ENCODE measurements at regions not wholly inside any gene's neighbourhood (a gene's known extent, or its start where the extent isn't known, plus 50 kb on each side); places are given as distances from the start of the nearest gene placed in this dataset.

DNA sequence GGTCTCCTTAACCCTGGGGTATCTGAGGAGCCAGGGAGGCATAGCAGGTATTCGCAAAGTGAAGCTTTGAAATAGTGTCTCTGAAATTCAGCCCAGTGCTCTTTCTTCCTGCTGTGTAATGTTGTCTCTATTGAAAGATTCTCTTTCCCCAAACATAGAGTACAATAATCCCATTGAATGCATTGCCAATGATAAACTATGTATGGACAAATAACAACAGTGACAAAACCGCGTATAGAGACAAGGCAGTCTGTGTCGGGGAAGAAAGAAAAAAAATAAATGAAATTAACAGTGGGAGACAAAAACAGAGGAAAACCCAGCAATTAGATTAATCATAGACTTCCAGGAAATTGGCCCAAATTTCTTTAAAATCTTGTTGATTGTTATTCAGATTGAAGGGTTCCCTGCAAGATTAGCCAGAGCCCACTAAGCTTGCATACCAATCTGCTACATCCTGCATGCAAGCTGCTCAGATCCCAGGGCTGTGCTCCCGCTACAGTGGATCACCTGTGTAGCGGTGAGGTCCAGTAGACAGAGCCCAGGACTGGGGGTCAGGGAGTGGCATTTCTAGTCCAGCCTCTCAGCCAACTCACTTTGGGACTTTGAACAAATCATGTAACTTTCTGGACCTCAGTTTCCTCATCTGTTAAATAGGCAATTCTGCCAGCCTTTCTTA, 492.8 kb downstream of the INSC start:
- TF ChIP-seq TAF1 (IDR thresholded peaks at IDR 0.05; ENCODE audit: borderline replicate concordance, insufficient read depth, low read length) (no peak), REST (IDR thresholded peaks at IDR 0.05; ENCODE audit: insufficient read depth in 1 of 2, low read depth in 2 of 2, low read length in 2 of 2) (no peak), POLR2AphosphoS5 (IDR thresholded peaks at IDR 0.05; ENCODE audit: low read depth, low read length) (no peak), SIN3A (IDR thresholded peaks at IDR 0.05; ENCODE audit: borderline replicate concordance, insufficient read depth, low read length) (no peak), FOXP2 (optimal IDR thresholded peaks at IDR 0.05; ENCODE audit: borderline replicate concordance, extremely low read depth, extremely low read length, insufficient read depth) (no peak)

DNA sequence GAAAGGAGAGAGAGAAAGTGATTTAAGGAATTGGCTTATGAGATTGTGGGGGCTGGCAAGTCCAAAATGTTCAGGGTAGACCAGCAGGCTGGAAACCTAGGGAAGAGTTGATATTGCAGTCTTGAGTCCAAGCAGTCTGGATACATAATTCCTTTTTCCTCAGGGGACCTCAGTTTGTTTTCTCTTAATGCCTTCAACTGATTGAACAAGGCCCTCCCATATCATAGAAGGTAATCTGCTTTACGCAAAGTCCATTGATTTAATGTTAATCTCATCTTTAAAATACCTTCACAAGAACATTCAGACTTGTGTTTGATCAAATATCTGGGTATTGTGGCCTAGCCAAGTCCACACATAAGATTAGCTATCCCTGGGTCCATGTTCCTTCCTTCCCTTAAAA, 494.7 kb downstream of the INSC start:
- TF ChIP-seq FOXP2 (optimal IDR thresholded peaks at IDR 0.05; ENCODE audit: borderline replicate concordance, extremely low read depth, extremely low read length, insufficient read depth) (no peak), POLR2AphosphoS5 (IDR thresholded peaks at IDR 0.05; ENCODE audit: low read depth, low read length) (no peak), SIN3A (IDR thresholded peaks at IDR 0.05; ENCODE audit: borderline replicate concordance, insufficient read depth, low read length) (no peak), REST (IDR thresholded peaks at IDR 0.05; ENCODE audit: insufficient read depth in 1 of 2, low read depth in 2 of 2, low read length in 2 of 2) (no peak), TAF1 (IDR thresholded peaks at IDR 0.05; ENCODE audit: borderline replicate concordance, insufficient read depth, low read length) (no peak)

DNA sequence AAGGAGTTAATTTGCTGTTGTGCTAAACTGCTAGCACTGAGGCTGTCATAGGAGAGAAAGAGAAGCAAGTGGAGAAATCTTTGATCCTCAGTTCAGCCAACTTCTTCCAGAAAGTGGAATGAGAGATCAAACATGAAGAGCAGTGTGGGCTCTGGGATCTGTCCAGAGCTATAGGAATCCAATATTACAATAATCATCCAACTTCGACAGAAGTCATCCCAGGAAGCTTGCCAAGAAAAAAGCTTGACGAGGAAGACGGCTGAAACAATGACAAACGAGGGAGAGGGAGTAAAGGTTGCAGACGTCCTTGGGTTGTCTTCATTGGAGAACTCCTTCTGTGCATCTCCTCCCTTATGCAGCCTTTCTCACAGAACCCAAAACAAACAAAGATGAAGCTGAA, 496.2 kb downstream of the INSC start:
- no peak for TF ChIP-seq REST (IDR thresholded peaks at IDR 0.05; ENCODE audit: insufficient read depth in 1 of 2, low read depth in 2 of 2, low read length in 2 of 2)
- TF ChIP-seq POLR2AphosphoS5 (IDR thresholded peaks at IDR 0.05; ENCODE audit: low read depth, low read length) = no peak
- TF ChIP-seq SIN3A (IDR thresholded peaks at IDR 0.05; ENCODE audit: borderline replicate concordance, insufficient read depth, low read length) = no peak
- TF ChIP-seq TAF1 (IDR thresholded peaks at IDR 0.05; ENCODE audit: borderline replicate concordance, insufficient read depth, low read length) = no peak
- TF ChIP-seq FOXP2 (optimal IDR thresholded peaks at IDR 0.05; ENCODE audit: borderline replicate concordance, extremely low read depth, extremely low read length, insufficient read depth) = no peak

DNA sequence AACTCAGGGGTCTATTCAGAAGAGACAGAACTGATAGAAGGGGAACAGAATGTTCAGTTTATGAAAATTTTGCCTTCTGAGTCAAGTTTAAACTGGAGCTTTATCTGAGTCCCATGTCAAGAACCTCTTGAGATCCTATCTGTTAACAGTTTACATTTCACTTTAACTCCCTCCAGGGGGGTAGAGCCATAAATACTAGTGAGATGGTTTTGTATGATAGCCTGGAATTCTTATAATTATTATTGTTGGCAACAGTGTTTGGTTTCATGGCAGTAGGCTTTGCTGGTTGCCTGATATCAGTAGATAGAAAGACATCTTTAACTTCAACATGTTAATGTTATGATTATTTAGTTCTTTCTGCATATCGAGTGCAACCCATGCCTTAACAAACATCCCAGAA, 498.5 kb downstream of the INSC start:
- TF ChIP-seq TAF1 (IDR thresholded peaks at IDR 0.05; ENCODE audit: borderline replicate concordance, insufficient read depth, low read length) (no peak), SIN3A (IDR thresholded peaks at IDR 0.05; ENCODE audit: borderline replicate concordance, insufficient read depth, low read length) (no peak), REST (IDR thresholded peaks at IDR 0.05; ENCODE audit: insufficient read depth in 1 of 2, low read depth in 2 of 2, low read length in 2 of 2) (no peak), FOXP2 (optimal IDR thresholded peaks at IDR 0.05; ENCODE audit: borderline replicate concordance, extremely low read depth, extremely low read length, insufficient read depth) (no peak)
